H1 (cell line): ENCODE measurements at regions not wholly inside any gene's neighbourhood (a gene's known extent, or its start where the extent isn't known, plus 50 kb on each side); places are given as distances from the start of the nearest gene placed in this dataset.

Source experiments
- CTCF ChIA-PET: fragments of 300-600 bp; sonication (Branson Sonifier 250); formaldehyde crosslinking; loops from one replicate; lab custom pipeline; 2021; ENCODE audit not compliant: partially characterized antibody; lab: Charles Lee
- POLR2A ChIA-PET: fragments of 300-600 bp; sonication (Branson Sonifier 250); formaldehyde crosslinking; loops from one replicate; lab custom pipeline; 2021; ENCODE audit warnings: inconsistent platforms; ENCODE audit not compliant: partially characterized antibody; lab: Charles Lee
- DNase-seq, 2 experiments: peaks; one replicate each; pipeline versions ENCODE4 v3.0.0 to v3.0.0-alpha.2; 2010 to 2022; ENCODE audit warnings: low spot score in 2 of 2, low read depth in 1 of 2, mixed read lengths in 1 of 2
- FAIRE-seq: peaks from 2 replicates; lab custom pipeline; 2011; peaks lifted over from hg19 to GRCh38; lab: Jason Lieb, UNC
- H2AFZ ChIP-seq: 2 replicates; pipeline ENCODE4 v1.8.1; 2012; ENCODE audit warnings: low read length, inconsistent platforms
- H2AK5ac ChIP-seq: 2 replicates; pipeline ENCODE4 v1.6.1; 2013; ENCODE audit warnings: low read depth, low read length
- H2BK120ac ChIP-seq: replicated peaks from 2 replicates; pipeline ENCODE3; 2013; ENCODE audit warnings: low read depth, low read length, inconsistent platforms
- H2BK12ac ChIP-seq: 2 replicates; pipeline ENCODE4 v1.6.1; 2013; ENCODE audit warnings: low read depth, low read length
- H2BK15ac ChIP-seq: 2 replicates; pipeline ENCODE4 v1.6.1; 2013; ENCODE audit warnings: low read length
- H2BK20ac ChIP-seq: 2 replicates; pipeline ENCODE4 v1.6.1; 2013; ENCODE audit warnings: low read length
- H2BK5ac ChIP-seq: 2 replicates; pipeline ENCODE4 v1.6.1; 2013; ENCODE audit warnings: low read depth, low read length
- H3K14ac ChIP-seq: 2 replicates; pipeline ENCODE4 v1.6.1; 2013; ENCODE audit warnings: inconsistent platforms; ENCODE audit not compliant: insufficient read length
- H3K18ac ChIP-seq: 2 replicates; pipeline ENCODE4 v1.6.1; 2013; ENCODE audit warnings: low read length; ENCODE audit errors: extremely low read depth
- H3K23ac ChIP-seq: 2 replicates; pipeline ENCODE4 v1.6.1; 2013; ENCODE audit warnings: inconsistent platforms; ENCODE audit not compliant: insufficient read length
- H3K23me2 ChIP-seq: 2 replicates; pipeline ENCODE4 v1.6.1; 2013; ENCODE audit warnings: low read depth, low read length
- H3K27ac ChIP-seq: 2 replicates; pipeline ENCODE4 v1.6.1; 2011; ENCODE audit warnings: low read depth, low read length, inconsistent platforms
- H3K27me3 ChIP-seq, 4 experiments: replicated peaks in 1 of 4; 1 replicate in 1 of 4; 2 replicates in 3 of 4; pipeline versions ENCODE4 v1.6.1 to v1.8.1; 2011 to 2013; ENCODE audit warnings: low read length in 3 of 4, mild to moderate bottlenecking in 3 of 4, inconsistent platforms in 2 of 4, mixed read lengths in 2 of 4, moderate library complexity in 1 of 4; ENCODE audit not compliant: control insufficient read depth in 3 of 4, insufficient read depth in 3 of 4; ENCODE audit errors: extremely low read depth in 1 of 4
- H3K36me3 ChIP-seq, 4 experiments: 2 replicates each; pipeline versions ENCODE4 v1.6.1 to v1.8.1; 2011 to 2013; ENCODE audit warnings: mild to moderate bottlenecking in 4 of 4, low read length in 3 of 4, moderate library complexity in 2 of 4, control low read depth in 1 of 4, inconsistent platforms in 1 of 4; ENCODE audit not compliant: insufficient read depth in 4 of 4, control insufficient read depth in 2 of 4
- H3K4ac ChIP-seq: replicated peaks from 2 replicates; pipeline ENCODE3; 2013; ENCODE audit warnings: low read length, low read depth, mixed read lengths, inconsistent platforms; ENCODE audit not compliant: insufficient read length
- H3K4me1 ChIP-seq, 4 experiments: replicated peaks in 1 of 4; 1 replicate in 1 of 4; 2 replicates in 3 of 4; pipeline versions ENCODE4 v1.6.1 to v1.8.1; 2011 to 2013; ENCODE audit warnings: low read length in 3 of 4, inconsistent platforms in 2 of 4, mixed read lengths in 1 of 4; ENCODE audit not compliant: insufficient read depth in 4 of 4, control insufficient read depth in 3 of 4
- H3K4me2 ChIP-seq, 2 experiments: 2 replicates each; pipeline versions ENCODE4 v1.6.1 to v1.8.1; 2011 to 2013; ENCODE audit warnings: low read depth in 2 of 2, low read length in 2 of 2, control low read depth in 1 of 2, inconsistent platforms in 1 of 2, mild to moderate bottlenecking in 1 of 2; ENCODE audit not compliant: insufficient read depth in 1 of 2
- H3K4me3 ChIP-seq, 4 experiments: fragments of 200-600, 300-600 bp in 1 of 4; sonication (generic), shearing (Covaris generic), sonication (Bioruptor Twin) in 1 of 4; 2 replicates each; pipeline versions ENCODE4 v1.5.1 to v1.8.1; 2011 to 2016; ENCODE audit warnings: low read length in 4 of 4, low read depth in 3 of 4, control low read depth in 2 of 4, inconsistent platforms in 2 of 4, mild to moderate bottlenecking in 2 of 4, mixed read lengths in 1 of 4, moderate library complexity in 1 of 4; ENCODE audit not compliant: insufficient read depth in 2 of 4; ENCODE audit errors: extremely low read depth in 1 of 4
- H3K56ac ChIP-seq: replicated peaks from 2 replicates; pipeline ENCODE3; 2013; ENCODE audit warnings: low read depth, mild to moderate bottlenecking, mixed read lengths, low read length, inconsistent platforms; ENCODE audit not compliant: insufficient read length
- H3K79me1 ChIP-seq: 2 replicates; pipeline ENCODE4 v1.6.1; 2013; ENCODE audit warnings: low read depth, low read length, control low read depth
- H3K79me2 ChIP-seq, 2 experiments: 2 replicates each; pipeline versions ENCODE4 v1.6.1 to v1.8.1; 2012 to 2013; ENCODE audit warnings: low read length in 2 of 2, mild to moderate bottlenecking in 2 of 2, inconsistent platforms in 1 of 2; ENCODE audit not compliant: insufficient read depth in 2 of 2, control insufficient read depth in 1 of 2
- H3K9ac ChIP-seq, 4 experiments: replicated peaks in 1 of 4; 1 replicate in 1 of 4; 2 replicates in 3 of 4; pipeline versions ENCODE4 v1.6.1 to v1.8.1; 2011 to 2013; ENCODE audit warnings: low read depth in 3 of 4, low read length in 3 of 4, control low read depth in 2 of 4, mild to moderate bottlenecking in 2 of 4, moderate library complexity in 2 of 4, inconsistent platforms in 1 of 4; ENCODE audit errors: extremely low read depth in 1 of 4
- H3K9me3 ChIP-seq, 2 experiments: 2 replicates each; pipeline versions ENCODE4 v1.6.1 to v1.8.1; 2012 to 2013; ENCODE audit warnings: mild to moderate bottlenecking in 2 of 2, moderate library complexity in 2 of 2, control low read depth in 1 of 2, inconsistent platforms in 1 of 2, low read depth in 1 of 2, low read length in 1 of 2, mixed read lengths in 1 of 2; ENCODE audit not compliant: insufficient read depth in 2 of 2
- H4K20me1 ChIP-seq, 2 experiments: replicated peaks in 1 of 2; 2 replicates each; pipeline versions ENCODE3 to v1.8.1; 2011 to 2013; ENCODE audit warnings: inconsistent platforms in 2 of 2, low read length in 2 of 2, mild to moderate bottlenecking in 1 of 2; ENCODE audit not compliant: insufficient read depth in 2 of 2, control insufficient read depth in 1 of 2
- H4K5ac ChIP-seq: 2 replicates; pipeline ENCODE4 v1.6.1; 2013; ENCODE audit warnings: low read length, low read depth, mixed read lengths, inconsistent platforms; ENCODE audit not compliant: insufficient read length
- H4K8ac ChIP-seq: 2 replicates; pipeline ENCODE4 v1.8.0; 2013; ENCODE audit warnings: mild to moderate bottlenecking, moderate library complexity, low read length, inconsistent platforms; ENCODE audit not compliant: insufficient read depth; ENCODE audit errors: extremely low read depth
- H4K91ac ChIP-seq: replicated peaks from 2 replicates; pipeline ENCODE3; 2013; ENCODE audit warnings: low read length, mixed read lengths, inconsistent platforms; ENCODE audit not compliant: insufficient read length
- CEBPB ChIP-seq: IDR thresholded peaks from 2 replicates; pipeline ENCODE4 v1.6.1; 2012; ENCODE audit warnings: low read depth, low read length
- NANOG ChIP-seq: IDR thresholded peaks from 2 replicates; pipeline ENCODE4 v1.6.1; 2011; ENCODE audit warnings: low read length, low read depth, mild to moderate bottlenecking, inconsistent platforms; ENCODE audit not compliant: insufficient read depth, poor library complexity, severe bottlenecking
- WGBS, 2 experiments: shearing (Covaris generic) in 1 of 2; methylation state at CpG; one replicate each; pipeline versions ENCODE4 v1.1.6 to v1.1.7; 2013 to 2015; ENCODE audit warnings: low lambda C conversion rate in 2 of 2, mixed read lengths in 2 of 2, inconsistent platforms in 1 of 2, low coverage in 1 of 2, missing lambda C conversion rate in 1 of 2; ENCODE audit not compliant: insufficient replicate concordance in 2 of 2, insufficient coverage in 1 of 2, insufficient read length in 1 of 2; ENCODE audit errors: extremely low coverage in 1 of 2, missing lambda C conversion rate in 1 of 2; 5-methylcytosine and 5-hydroxymethylcytosine counted together

GRCh38 chr10:89894051-89894450, 192.7 kb downstream of the KIF20B start:
- H3K4me2 ChIP-seq: no peak overlapping the region
- no peak overlapping the region for H4K91ac ChIP-seq
- POLR2A ChIA-PET: no interaction called here
- no peak overlapping the region for H4K8ac ChIP-seq
- H3K4me1 ChIP-seq: no peaks in the 10 kb centered on the region
- TF ChIP-seq CEBPB (no peak), NANOG (no peak)
- no peak for FAIRE-seq
- H2BK12ac ChIP-seq: no peak overlapping the region
- no peak overlapping the region for H2AK5ac ChIP-seq
- H3K23ac ChIP-seq: no peak overlapping the region
- H3K14ac ChIP-seq: no peak overlapping the region
- no peak overlapping the region for H3K27ac ChIP-seq
- H3K4ac ChIP-seq: no peak overlapping the region
- H3K79me2 ChIP-seq: no peaks in the 10 kb centered on the region
- H4K5ac ChIP-seq: no peak overlapping the region
- no peak for DNase-seq
- no peak overlapping the region for H2AFZ ChIP-seq
- no peak overlapping the region for H2BK15ac ChIP-seq
- no peaks in the 10 kb centered on the region for H3K9me3 ChIP-seq
- WGBS, 2 experiments: 86% methylated on average over 1 of the region's 1 CpG; no CpG with 5 or more reads in 1 of the 2 experiments
- H2BK5ac ChIP-seq: no peak overlapping the region
- no peaks in the 10 kb centered on the region for H4K20me1 ChIP-seq
- H3K4me3 ChIP-seq: no peak overlapping the region
- H3K9ac ChIP-seq: no peak overlapping the region
- no peak overlapping the region for H2BK120ac ChIP-seq
- H3K23me2 ChIP-seq: no peaks in the 10 kb centered on the region
- no peak overlapping the region for H3K56ac ChIP-seq
- no peak overlapping the region for H3K18ac ChIP-seq
- no peaks in the 10 kb centered on the region for H3K79me1 ChIP-seq
- no peak overlapping the region for H2BK20ac ChIP-seq
- CTCF ChIA-PET: no interaction called here
- no peaks in the 10 kb centered on the region for H3K36me3 ChIP-seq
- H3K27me3 ChIP-seq: no peaks in the 10 kb centered on the region
